RPMI7951 (cell line): ENCODE measurements at regions not wholly inside any gene's neighbourhood (a gene's known extent, or its start where the extent isn't known, plus 50 kb on each side); places are given as distances from the start of the nearest gene placed in this dataset.

Source experiments
- DNase-seq: peaks from one replicate; pipeline ENCODE4 v3.0.0-alpha.2; 2012; ENCODE audit warnings: low read depth

GRCh38 chr4:45099471-45099870 lies 373.1 kb upstream of the GNPDA2 start:
- DNase-seq: no peak

GRCh38 chr4:45094684-45095083 lies 368.3 kb upstream of the GNPDA2 start:
- no peak for DNase-seq

- DNase-seq: no peak
These were observed 355.7 kb upstream of the GNPDA2 start for GRCh38 chr4:45082101-45082500.

- no peak for DNase-seq
These were observed 353.3 kb upstream of the GNPDA2 start for GRCh38 chr4:45079616-45080015.

GRCh38 chr4:45078201-45078600 lies 351.8 kb upstream of the GNPDA2 start:
- DNase-seq: no peak

- no peak for DNase-seq
These were observed 346.6 kb upstream of the GNPDA2 start for GRCh38 chr4:45072981-45073380.

- no peak for DNase-seq
These were observed 338.4 kb upstream of the GNPDA2 start for GRCh38 chr4:45064741-45065140.

- no peak for DNase-seq
These were observed 337.3 kb upstream of the GNPDA2 start for GRCh38 chr4:45063696-45064095.

GRCh38 chr4:45062935-45063545 lies 336.7 kb upstream of the GNPDA2 start:
- DNase-seq: no peak

GRCh38 chr4:45043911-45044310 lies 317.6 kb upstream of the GNPDA2 start:
- no peak for DNase-seq

GRCh38 chr4:45036677-45037076 lies 310.3 kb upstream of the GNPDA2 start:
- no peak for DNase-seq

GRCh38 chr4:45033676-45034419 lies 307.5 kb upstream of the GNPDA2 start:
- DNase-seq: no peak

GRCh38 chr4:45030059-45030458 lies 303.7 kb upstream of the GNPDA2 start:
- DNase-seq: no peak

- DNase-seq: no peak
These were observed 281.2 kb upstream of the GNPDA2 start for GRCh38 chr4:45007508-45007907.

- no peak for DNase-seq
These were observed 279.7 kb upstream of the GNPDA2 start for GRCh38 chr4:45006078-45006477.

- DNase-seq: no peak
These were observed 278.6 kb upstream of the GNPDA2 start for GRCh38 chr4:45004847-45005565.

GRCh38 chr4:45004326-45004725 lies 278.0 kb upstream of the GNPDA2 start:
- DNase-seq: no peak

GRCh38 chr4:44996276-44996845 lies 270.0 kb upstream of the GNPDA2 start:
- DNase-seq: no peak

GRCh38 chr4:44988011-44988410 lies 261.7 kb upstream of the GNPDA2 start:
- DNase-seq: no peak

- no peak for DNase-seq
These were observed 259.6 kb upstream of the GNPDA2 start for GRCh38 chr4:44985938-44986337.

- DNase-seq: no peak
These were observed 258.8 kb upstream of the GNPDA2 start for GRCh38 chr4:44985152-44985551.

- no peak for DNase-seq
These were observed 257.7 kb upstream of the GNPDA2 start for GRCh38 chr4:44984083-44984482.

- no peak for DNase-seq
These were observed 256.7 kb upstream of the GNPDA2 start for GRCh38 chr4:44983083-44983482.
